ENCODE measurements at regions not wholly inside any gene's neighbourhood (a gene's known extent, or its start where the extent isn't known, plus 50 kb on each side); places are given as distances from the start of the nearest gene placed in this dataset.

- H3K27me3 ChIP-seq (ENCODE audit: control insufficient read depth in 2 of 2, insufficient read depth in 2 of 2, low read length in 2 of 2) = no peaks in the 10 kb centered on the region
- ChIA-PET POLR2A (no interaction called here), CTCF (interaction anchor here (1.5 kb wide), 1 partner anchor 14 kb away, joined by 5 read pairs; no protein-coding TSS in a partner anchor)
- H3K9ac ChIP-seq (replicated peaks; ENCODE audit: extremely low read depth, insufficient read depth, low read length) = no peak overlapping the region
- no peak for TF ChIP-seq MYC (IDR thresholded peaks at IDR 0.05; ENCODE audit: low read depth, low read length)
- TF ChIP-seq POLR2A (IDR thresholded peaks at IDR 0.05; ENCODE audit: low read depth, low read length) = no peak
- no peak for TF ChIP-seq GATA2 (IDR thresholded peaks at IDR 0.05; ENCODE audit: insufficient read depth, insufficient read length, low read depth, low read length)
- no peak for TF ChIP-seq MAX (IDR thresholded peaks at IDR 0.05; ENCODE audit: insufficient read depth, insufficient read length)
- TF ChIP-seq CTCF (IDR thresholded peaks at IDR 0.05; ENCODE audit: extremely low read depth in 1 of 2, insufficient read depth in 1 of 2, low read depth in 1 of 2, low read length in 2 of 2) = no peak
- no peak for TF ChIP-seq FOS (IDR thresholded peaks at IDR 0.05; ENCODE audit: borderline replicate concordance, insufficient read depth, low read length)
- no peak for TF ChIP-seq EZH2 (IDR thresholded peaks at IDR 0.05; ENCODE audit: borderline replicate concordance, low read depth, low read length, severe bottlenecking)
- no peak for TF ChIP-seq POLR2AphosphoS5 (IDR thresholded peaks at IDR 0.05; ENCODE audit: insufficient read depth, low read depth, low read length)
- TF ChIP-seq JUN (IDR thresholded peaks at IDR 0.05; ENCODE audit: borderline replicate concordance, insufficient read depth, insufficient read length, low read depth) = no peak
- H3K36me3 ChIP-seq (ENCODE audit: control insufficient read depth in 2 of 2, extremely low read depth in 1 of 2, insufficient read depth in 2 of 2, low read length in 2 of 2) = no peaks in the 10 kb centered on the region
- intact Hi-C loops (cut with micrococcal nuclease) = no loop called here
- BruUV-seq (replicated peaks) = no TSS peak
- DNase-seq (ENCODE audit: low read depth, low spot score) (no peak), FAIRE-seq (no peak)
- H3K27ac ChIP-seq (ENCODE audit: insufficient read depth, low read depth, low read length) = no peak overlapping the region
- dilution Hi-C loops (cut with MboI; ENCODE audit: extremely low pct_ligation_motif_present, low sequenced_read_pairs) = no loop called here
- no peak overlapping the region for H2AFZ ChIP-seq (ENCODE audit: low read depth, low read length)
- no peaks in the 10 kb centered on the region for H3K79me2 ChIP-seq (ENCODE audit: control insufficient read depth, insufficient read depth, low read length)
- H3K4me3 ChIP-seq (replicated peaks in 1 of 3; ENCODE audit: insufficient read depth in 1 of 3, low read depth in 1 of 3, low read length in 3 of 3) = no peak overlapping the region
- no peaks in the 10 kb centered on the region for H4K20me1 ChIP-seq (replicated peaks; ENCODE audit: control insufficient read depth, extremely low read depth, insufficient read depth, low read length)
- no peaks in the 10 kb centered on the region for H3K9me1 ChIP-seq (replicated peaks; ENCODE audit: control insufficient read depth, extremely low read depth, insufficient read depth, low read length)
- H3K4me1 ChIP-seq (ENCODE audit: control insufficient read depth, extremely low read depth, insufficient read depth, low read length) = peaks cover 22% of the 10 kb centered on the region
- H3K4me2 ChIP-seq (ENCODE audit: insufficient read depth, low read length) = no peak overlapping the region
- H3K9me3 ChIP-seq (replicated peaks; ENCODE audit: control insufficient read depth, insufficient read depth, low read length) = no peaks in the 10 kb centered on the region
Observed at GRCh38 chr9:13974891-13975290, 339.1 kb downstream of the NFIB start.

Measured in endothelial cell of umbilical vein (primary cell).